PFSK-1 (cell line): ENCODE measurements at regions not wholly inside any gene's neighbourhood (a gene's known extent, or its start where the extent isn't known, plus 50 kb on each side); places are given as distances from the start of the nearest gene placed in this dataset.

Experiments used
- POLR2AphosphoS5 ChIP-seq: IDR thresholded peaks from 2 replicates; pipeline ENCODE4 v1.6.1; 2012; ENCODE audit warnings: low read depth, mild to moderate bottlenecking, control low read depth, low read length, moderate library complexity
- REST ChIP-seq, 2 experiments: IDR thresholded peaks; 2 replicates each; pipeline versions ENCODE4 v1.6.1 to v1.8.0; 2011 to 2012; ENCODE audit warnings: low read depth in 2 of 2, low read length in 2 of 2, control low read depth in 1 of 2, inconsistent platforms in 1 of 2, mild to moderate bottlenecking in 1 of 2, moderate library complexity in 1 of 2; ENCODE audit not compliant: insufficient read depth in 1 of 2
- TAF1 ChIP-seq: IDR thresholded peaks from 2 replicates; pipeline ENCODE4 v1.6.1; 2012; ENCODE audit warnings: low read length, control low read depth, borderline replicate concordance; ENCODE audit not compliant: insufficient read depth

- no peak for TF ChIP-seq POLR2AphosphoS5
- no peak for TF ChIP-seq REST (IDR thresholded peaks at IDR 0.05; ENCODE audit: insufficient read depth in 1 of 2, low read depth in 2 of 2, low read length in 2 of 2)
- no peak for TF ChIP-seq TAF1
Measured at GRCh38 chr13:63420685-63421084, 2005.0 kb upstream of the PCDH20 start.
